Endothelial cell (in vitro differentiated cells): ENCODE measurements at regions not wholly inside any gene's neighbourhood (a gene's known extent, or its start where the extent isn't known, plus 50 kb on each side); places are given as distances from the start of the nearest gene placed in this dataset.

Source experiments
- DNase-seq: peaks from one replicate; pipeline ENCODE4 v3.0.0; 2021; ENCODE audit warnings: low spot score
- H3K27ac Mint-ChIP-seq: one replicate; pipeline ENCODE4 v1.8.0; 2021; ENCODE audit warnings: mixed read lengths, inconsistent platforms; ENCODE audit not compliant: unreplicated experiment
- H3K27me3 Mint-ChIP-seq: one replicate; pipeline ENCODE4 v1.8.0; 2021; ENCODE audit warnings: mild to moderate bottlenecking, moderate library complexity, mixed read lengths, inconsistent platforms; ENCODE audit not compliant: unreplicated experiment
- H3K36me3 Mint-ChIP-seq: one replicate; pipeline ENCODE4 v1.8.0; 2021; ENCODE audit warnings: mild to moderate bottlenecking, low read depth, mixed read lengths, inconsistent platforms; ENCODE audit not compliant: unreplicated experiment
- H3K4me1 Mint-ChIP-seq: one replicate; pipeline ENCODE4 v1.8.0; 2021; ENCODE audit warnings: mild to moderate bottlenecking, mixed read lengths, inconsistent platforms; ENCODE audit not compliant: unreplicated experiment
- H3K4me3 Mint-ChIP-seq: one replicate; pipeline ENCODE4 v1.8.0; 2021; ENCODE audit warnings: mild to moderate bottlenecking, mixed read lengths, inconsistent platforms; ENCODE audit not compliant: unreplicated experiment
- H3K9me3 Mint-ChIP-seq: one replicate; pipeline ENCODE4 v1.8.0; 2021; ENCODE audit warnings: mixed read lengths, inconsistent platforms; ENCODE audit not compliant: unreplicated experiment
- CTCF ChIP-seq: fragments of 200-600 bp; sonication (generic); IDR thresholded peaks from one replicate; pipeline ENCODE4 v1.5.0; 2021; ENCODE audit warnings: antibody characterized with exemption; ENCODE audit not compliant: unreplicated experiment

GRCh38 chr18:22734105-22734661 lies 198.9 kb upstream of the RBBP8 start:
- Mint-ChIP-seq H3K27me3 (no peaks in the 10 kb centered on the region), H3K9me3 (no peaks in the 10 kb centered on the region), H3K27ac (no peak overlapping the region), H3K4me1 (peaks cover 9% of the 10 kb centered on the region), H3K36me3 (no peaks in the 10 kb centered on the region), H3K4me3 (no peak overlapping the region)
- no peak for DNase-seq
- no peak for TF ChIP-seq CTCF

DNA sequence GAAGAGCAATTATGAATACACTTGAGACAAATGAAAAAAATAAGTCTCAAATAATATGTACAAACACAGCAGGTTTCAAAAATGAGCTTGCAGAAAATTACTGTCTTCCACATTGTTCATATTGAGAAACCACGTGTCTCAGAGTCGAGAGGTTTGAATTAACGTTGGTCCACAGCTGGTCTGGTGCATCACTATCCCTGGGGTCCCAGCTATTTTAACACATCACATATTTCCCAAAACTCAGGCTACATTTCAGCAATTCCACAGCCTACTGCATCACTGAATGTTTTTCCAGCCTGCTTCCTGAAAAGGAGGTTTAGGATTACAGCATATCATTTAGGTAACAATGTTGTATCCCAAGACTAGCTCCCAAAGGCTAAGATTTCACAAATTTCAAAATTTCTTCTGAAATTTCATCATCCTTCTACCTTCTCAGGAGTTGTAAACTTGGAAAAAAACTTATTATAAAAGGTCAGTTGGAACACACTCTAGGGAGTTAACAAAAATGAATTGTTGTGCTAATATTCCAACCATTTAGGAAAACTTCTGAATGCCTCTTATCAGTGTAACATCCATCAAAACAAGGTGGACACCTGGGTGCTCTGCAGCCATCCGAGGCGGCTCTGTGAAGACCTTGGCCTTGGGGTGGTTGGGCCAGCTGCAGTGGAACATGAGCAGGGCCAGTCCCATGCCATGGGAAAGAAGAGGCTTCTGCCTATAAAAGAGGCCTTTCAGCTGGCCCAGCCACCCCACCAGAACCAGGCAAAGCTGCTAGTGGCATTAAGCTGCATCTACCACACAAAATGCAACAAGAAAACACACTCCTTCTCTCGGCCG lies 198.1 kb upstream of the RBBP8 start:
- Mint-ChIP-seq H3K27me3 (no peaks in the 10 kb centered on the region), H3K9me3 (no peaks in the 10 kb centered on the region), H3K27ac (no peak overlapping the region), H3K4me3 (no peak overlapping the region), H3K36me3 (no peaks in the 10 kb centered on the region), H3K4me1 (peaks cover 9% of the 10 kb centered on the region)
- no peak for DNase-seq
- TF ChIP-seq CTCF = no peak

- H3K27me3 Mint-ChIP-seq = no peaks in the 10 kb centered on the region
- no peak overlapping the region for H3K27ac Mint-ChIP-seq
- no peaks in the 10 kb centered on the region for H3K36me3 Mint-ChIP-seq
- no peak for TF ChIP-seq CTCF
- peaks cover 3% of the 10 kb centered on the region for H3K4me1 Mint-ChIP-seq
- no peak for DNase-seq
- no peaks in the 10 kb centered on the region for H3K9me3 Mint-ChIP-seq
- H3K4me3 Mint-ChIP-seq = no peak overlapping the region
Observed at GRCh38 chr18:22737054-22737453, 196.1 kb upstream of the RBBP8 start.

- peaks cover 3% of the 10 kb centered on the region for H3K4me1 Mint-ChIP-seq
- no peak for TF ChIP-seq CTCF
- no peaks in the 10 kb centered on the region for H3K27me3 Mint-ChIP-seq
- no peak for DNase-seq
- no peak overlapping the region for H3K27ac Mint-ChIP-seq
- no peaks in the 10 kb centered on the region for H3K9me3 Mint-ChIP-seq
- H3K36me3 Mint-ChIP-seq = no peaks in the 10 kb centered on the region
- H3K4me3 Mint-ChIP-seq = no peak overlapping the region
Observed at GRCh38 chr18:22739061-22739642, 194.0 kb upstream of the RBBP8 start.

GRCh38 chr18:22739789-22740188 lies 193.3 kb upstream of the RBBP8 start:
- Mint-ChIP-seq H3K4me1 (peaks cover 3% of the 10 kb centered on the region), H3K9me3 (no peaks in the 10 kb centered on the region), H3K4me3 (no peak overlapping the region), H3K27me3 (no peaks in the 10 kb centered on the region), H3K36me3 (no peaks in the 10 kb centered on the region), H3K27ac (no peak overlapping the region)
- no peak for TF ChIP-seq CTCF
- no peak for DNase-seq
